Endothelial cell of umbilical vein (primary cell): ENCODE measurements at regions not wholly inside any gene's neighbourhood (a gene's known extent, or its start where the extent isn't known, plus 50 kb on each side); places are given as distances from the start of the nearest gene placed in this dataset.

Experiments used
- BruUV-seq: library from RNA; stranded (reverse); fragments of 400-500 nt; replicated peaks from 2 replicates; lab custom pipeline; 2021; lab: Mats Ljungman, UMichigan
- CTCF ChIA-PET: fragments of 300-600, 350-600 bp; sonication (Branson Sonifier 250); formaldehyde crosslinking; loops from one replicate; lab custom pipeline; 2021; ENCODE audit warnings: antibody characterized with exemption, inconsistent platforms; lab: Charles Lee
- POLR2A ChIA-PET: fragments of 300-600, 350-600 bp; sonication (Branson Sonifier 250); formaldehyde crosslinking; loops from one replicate; lab custom pipeline; 2021; ENCODE audit warnings: antibody characterized with exemption, inconsistent platforms; lab: Charles Lee
- DNase-seq: peaks from one replicate; pipeline ENCODE4 v3.0.0-alpha.2; 2011; ENCODE audit warnings: low read depth, low spot score
- FAIRE-seq: peaks from 2 replicates; lab custom pipeline; 2011; peaks lifted over from hg19 to GRCh38; lab: Jason Lieb, UNC
- H2AFZ ChIP-seq: 2 replicates; pipeline ENCODE4 v1.6.0; 2012; ENCODE audit warnings: low read depth, low read length, control low read depth, inconsistent platforms
- H3K27ac ChIP-seq: 2 replicates; pipeline ENCODE4 v1.5.1; 2011; ENCODE audit warnings: low read depth, mild to moderate bottlenecking, control low read depth, low read length, moderate library complexity; ENCODE audit not compliant: insufficient read depth
- H3K27me3 ChIP-seq, 2 experiments: 2 replicates each; pipeline versions ENCODE4 v1.6.0 to v1.6.1; 2011; ENCODE audit warnings: low read length in 2 of 2, mixed read lengths in 1 of 2; ENCODE audit not compliant: control insufficient read depth in 2 of 2, insufficient read depth in 2 of 2
- H3K36me3 ChIP-seq, 2 experiments: 2 replicates in 1 of 2; 3 replicates in 1 of 2; pipeline ENCODE4 v1.5.1; 2011; ENCODE audit warnings: low read length in 2 of 2, mild to moderate bottlenecking in 1 of 2, moderate library complexity in 1 of 2; ENCODE audit not compliant: control insufficient read depth in 2 of 2, insufficient read depth in 2 of 2; ENCODE audit errors: extremely low read depth in 1 of 2
- H3K4me1 ChIP-seq: 3 replicates; pipeline ENCODE4 v1.5.1; 2011; ENCODE audit warnings: mild to moderate bottlenecking, low read length; ENCODE audit not compliant: control insufficient read depth, insufficient read depth; ENCODE audit errors: extremely low read depth
- H3K4me2 ChIP-seq: 2 replicates; pipeline ENCODE4 v1.6.1; 2011; ENCODE audit warnings: low read length, control low read depth, mixed read lengths; ENCODE audit not compliant: insufficient read depth
- H3K4me3 ChIP-seq, 3 experiments: fragments of 200-600 bp in 1 of 3; sonication (generic), shearing (Covaris generic) in 1 of 3; replicated peaks in 1 of 3; 2 replicates each; pipeline ENCODE4 v1.5.1; 2011 to 2016; ENCODE audit warnings: control low read depth in 3 of 3, low read length in 3 of 3, mild to moderate bottlenecking in 2 of 3, inconsistent platforms in 1 of 3, low read depth in 1 of 3, moderate library complexity in 1 of 3; ENCODE audit not compliant: insufficient read depth in 1 of 3
- H3K79me2 ChIP-seq: 2 replicates; pipeline ENCODE4 v1.6.0; 2012; ENCODE audit warnings: low read length, inconsistent platforms; ENCODE audit not compliant: control insufficient read depth, insufficient read depth
- H3K9ac ChIP-seq: replicated peaks from 2 replicates; pipeline ENCODE3; 2011; ENCODE audit warnings: low read length, control low read depth; ENCODE audit not compliant: insufficient read depth; ENCODE audit errors: extremely low read depth
- H3K9me1 ChIP-seq: replicated peaks from 3 replicates; pipeline ENCODE4 v1.6.0; 2011; ENCODE audit warnings: mild to moderate bottlenecking, low read length; ENCODE audit not compliant: control insufficient read depth, insufficient read depth; ENCODE audit errors: extremely low read depth
- H3K9me3 ChIP-seq: replicated peaks from 2 replicates; pipeline ENCODE4 v1.5.1; 2012; ENCODE audit warnings: low read length, inconsistent platforms; ENCODE audit not compliant: control insufficient read depth, insufficient read depth
- H4K20me1 ChIP-seq: replicated peaks from 2 replicates; pipeline ENCODE3; 2011; ENCODE audit warnings: mild to moderate bottlenecking, low read length; ENCODE audit not compliant: control insufficient read depth, insufficient read depth; ENCODE audit errors: extremely low read depth
- CTCF ChIP-seq, 2 donors: IDR thresholded peaks; 1 replicate in 1 of 2; 2 replicates in 1 of 2; pipeline ENCODE4 v1.5.1; 2011; ENCODE audit warnings: low read length in 2 of 2, mild to moderate bottlenecking in 2 of 2, moderate library complexity in 2 of 2, control low read depth in 1 of 2, inconsistent platforms in 1 of 2, low read depth in 1 of 2; ENCODE audit not compliant: insufficient read depth in 1 of 2; ENCODE audit errors: extremely low read depth in 1 of 2
- EZH2 ChIP-seq: IDR thresholded peaks from 2 replicates; pipeline ENCODE4 v1.6.1; 2012; ENCODE audit warnings: borderline replicate concordance, low read depth, mild to moderate bottlenecking, moderate library complexity, low read length, inconsistent platforms; ENCODE audit not compliant: severe bottlenecking
- FOS ChIP-seq: IDR thresholded peaks from 2 replicates; pipeline ENCODE4 v1.6.1; 2011; ENCODE audit warnings: mild to moderate bottlenecking, low read length, moderate library complexity, borderline replicate concordance; ENCODE audit not compliant: insufficient read depth
- GATA2 ChIP-seq: IDR thresholded peaks from 2 replicates; pipeline ENCODE4 v1.7.0; 2011; ENCODE audit warnings: low read depth, mild to moderate bottlenecking, moderate library complexity, mixed read lengths, low read length; ENCODE audit not compliant: insufficient read length, insufficient read depth
- JUN ChIP-seq: IDR thresholded peaks from 2 replicates; pipeline ENCODE4 v1.6.1; 2011; ENCODE audit warnings: borderline replicate concordance, low read depth; ENCODE audit not compliant: insufficient read length, insufficient read depth
- MAX ChIP-seq: IDR thresholded peaks from 2 replicates; pipeline ENCODE4 v1.6.1; 2011; ENCODE audit not compliant: insufficient read depth, insufficient read length
- MYC ChIP-seq: IDR thresholded peaks from one replicate; pipeline ENCODE4 v1.6.1; 2011; ENCODE audit warnings: mild to moderate bottlenecking, low read depth, low read length
- POLR2A ChIP-seq: IDR thresholded peaks from 2 replicates; pipeline ENCODE4 v1.6.1; 2012; ENCODE audit warnings: low read depth, mild to moderate bottlenecking, control low read depth, low read length
- POLR2AphosphoS5 ChIP-seq: IDR thresholded peaks from 2 replicates; pipeline ENCODE4 v1.6.1; 2012; ENCODE audit warnings: low read depth, mild to moderate bottlenecking, control low read depth, low read length, moderate library complexity; ENCODE audit not compliant: insufficient read depth
- dilution Hi-C: fragments of 300-500 bp; cut with MboI; formaldehyde crosslinking; loops from one replicate; pipeline ENCODE4 v1.15.0; 2019; ENCODE audit warnings: low sequenced_read_pairs; ENCODE audit not compliant: extremely low pct_ligation_motif_present
- intact Hi-C: fragments of 100-400 bp; cut with micrococcal nuclease; formaldehyde crosslinking; loops from one replicate; pipeline ENCODE4 v1.10.0; 2022

GRCh38 chrX:150217609-150218008 lies 145.5 kb upstream of the MAMLD1 start:
- ChIA-PET POLR2A (interaction anchor here (1.0 kb wide), 1 partner anchor 11 kb away, joined by 3 read pairs; no protein-coding TSS in a partner anchor), CTCF (no interaction called here)
- Histone ChIP-seq H3K27ac (no peak overlapping the region), H3K4me3 (no peak overlapping the region), H3K9me3 (no peaks in the 10 kb centered on the region), H3K36me3 (no peaks in the 10 kb centered on the region), H2AFZ (no peak overlapping the region), H4K20me1 (no peaks in the 10 kb centered on the region), H3K9me1 (no peaks in the 10 kb centered on the region), H3K79me2 (no peaks in the 10 kb centered on the region), H3K9ac (no peak overlapping the region), H3K4me1 (peaks cover 3% of the 10 kb centered on the region), H3K27me3 (no peaks in the 10 kb centered on the region), H3K4me2 (no peak overlapping the region)
- TF ChIP-seq POLR2AphosphoS5 (no peak), MAX (no peak), GATA2 (no peak), JUN (no peak), EZH2 (no peak), POLR2A (no peak), MYC (no peak), FOS (no peak), CTCF (IDR thresholded peaks at IDR 0.05; ENCODE audit: extremely low read depth in 1 of 2, insufficient read depth in 1 of 2, low read depth in 1 of 2, low read length in 2 of 2) (no peak)
- DNase-seq: no peak
- intact Hi-C loops (no loop called here), dilution Hi-C loops (no loop called here)
- no peak for FAIRE-seq
- BruUV-seq: no TSS peak
